Suppressor macrophage (primary cell): ENCODE measurements at regions not wholly inside any gene's neighbourhood (a gene's known extent, or its start where the extent isn't known, plus 50 kb on each side); places are given as distances from the start of the nearest gene placed in this dataset.

Experiments
- DNase-seq, 4 experiments: peaks; one replicate each; pipeline ENCODE4 v3.0.0-alpha.2; 2020 to 2022

DNA sequence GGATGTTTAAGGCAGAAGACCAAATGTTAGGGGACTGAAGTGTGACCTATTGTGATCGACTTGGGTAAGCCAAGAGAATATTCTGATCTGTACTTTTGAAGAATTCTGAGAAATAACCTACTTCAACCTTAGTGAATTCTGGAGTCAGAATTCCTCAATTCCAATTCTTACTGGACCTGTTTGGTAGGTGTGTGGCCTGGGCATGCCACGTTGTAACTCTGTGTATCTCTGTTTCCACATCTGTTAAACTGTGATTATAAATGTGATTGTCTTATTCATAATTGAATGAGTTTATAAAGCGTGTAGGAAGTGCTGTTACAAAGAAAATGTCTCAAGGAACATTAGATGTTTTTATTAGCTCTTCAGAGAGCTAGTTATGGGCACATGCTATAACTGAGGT is 64.5 kb downstream of the TUSC1 start:
- no peak for DNase-seq

DNA sequence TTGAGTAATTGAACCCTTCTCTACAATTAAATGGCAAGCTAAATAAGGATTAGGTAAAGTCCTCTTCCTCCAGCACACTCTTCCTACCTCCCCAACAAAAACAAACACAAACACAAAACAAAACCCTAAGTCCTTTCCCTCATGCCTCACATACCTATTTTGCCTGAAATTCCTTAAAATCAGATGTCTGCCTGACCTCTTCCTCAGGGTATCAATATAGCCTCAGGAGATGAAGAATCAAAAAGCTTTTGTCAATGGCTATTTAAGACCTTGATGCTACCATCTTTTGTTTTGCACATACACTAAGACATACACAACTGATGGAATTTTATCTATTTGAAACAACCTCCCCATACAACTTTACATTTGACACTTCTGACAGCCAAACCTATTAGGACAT is 75.1 kb downstream of the TUSC1 start:
- DNase-seq: no peak

DNA sequence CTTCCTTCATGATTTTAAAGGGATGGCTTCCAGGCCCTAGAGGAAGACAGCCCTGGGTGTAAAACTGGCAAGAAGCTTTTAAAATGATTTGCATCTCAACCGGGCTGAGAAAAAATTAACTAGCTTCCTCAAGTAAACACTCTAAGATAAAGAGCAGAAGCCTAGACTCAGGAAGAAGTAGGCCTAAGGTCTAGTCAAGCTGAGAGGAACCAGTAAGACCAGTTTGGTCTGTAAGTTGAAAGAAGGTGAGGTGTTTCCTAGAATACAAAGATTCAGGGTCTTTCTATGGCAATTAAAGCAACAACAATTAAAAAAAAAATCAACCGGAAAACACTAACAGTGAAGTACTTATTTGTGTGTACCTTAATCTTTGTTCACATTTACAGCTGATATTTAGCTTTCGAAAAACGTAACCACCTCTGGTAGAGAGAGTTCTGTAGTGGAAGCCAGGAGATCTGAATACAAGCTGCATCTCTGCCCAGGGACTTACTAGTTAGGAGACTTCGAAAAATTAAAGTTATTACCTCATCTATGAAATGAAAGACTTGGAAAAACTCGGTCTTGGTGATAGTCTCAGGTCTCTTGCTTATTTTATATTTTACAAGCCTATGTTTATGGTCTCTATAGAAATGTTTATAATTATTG is 75.7 kb downstream of the TUSC1 start:
- no peak for DNase-seq

DNA sequence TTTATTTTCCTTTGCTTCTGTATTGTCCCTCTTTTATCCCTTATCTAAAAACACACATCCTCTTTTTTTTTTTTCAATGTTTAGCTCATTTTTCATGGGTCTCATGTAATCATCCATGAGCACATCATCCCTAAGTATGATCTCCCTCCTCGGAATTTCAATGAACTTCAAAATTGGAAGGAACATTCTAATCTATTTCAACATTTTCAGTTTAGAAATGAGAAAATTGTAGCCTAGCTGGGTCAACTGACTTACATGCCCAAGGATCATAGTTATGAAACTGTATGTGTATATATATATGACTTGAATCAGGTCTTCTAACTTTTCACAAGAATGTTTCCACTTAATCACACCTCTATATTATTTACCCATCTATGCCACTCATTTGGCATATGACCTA is 77.7 kb downstream of the TUSC1 start:
- no peak for DNase-seq

DNA sequence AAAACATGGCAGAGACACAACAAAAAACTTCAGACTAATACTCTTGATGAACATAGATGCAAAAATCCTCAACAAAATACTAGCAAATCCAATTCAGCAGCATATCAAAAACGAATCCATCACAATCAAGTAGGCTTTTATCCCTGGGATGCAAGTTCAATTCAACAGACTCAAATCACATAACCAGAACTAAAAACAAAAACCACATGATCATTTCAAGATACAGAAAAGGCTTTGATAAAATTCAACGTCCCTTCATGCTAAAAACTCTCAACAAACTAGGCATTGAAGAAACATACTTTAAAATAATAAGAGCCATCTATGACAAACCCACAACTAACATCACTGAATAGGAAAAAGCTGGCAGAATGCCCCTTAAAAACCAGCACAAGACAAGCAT is 93.6 kb downstream of the TUSC1 start:
- DNase-seq: no peak

DNA sequence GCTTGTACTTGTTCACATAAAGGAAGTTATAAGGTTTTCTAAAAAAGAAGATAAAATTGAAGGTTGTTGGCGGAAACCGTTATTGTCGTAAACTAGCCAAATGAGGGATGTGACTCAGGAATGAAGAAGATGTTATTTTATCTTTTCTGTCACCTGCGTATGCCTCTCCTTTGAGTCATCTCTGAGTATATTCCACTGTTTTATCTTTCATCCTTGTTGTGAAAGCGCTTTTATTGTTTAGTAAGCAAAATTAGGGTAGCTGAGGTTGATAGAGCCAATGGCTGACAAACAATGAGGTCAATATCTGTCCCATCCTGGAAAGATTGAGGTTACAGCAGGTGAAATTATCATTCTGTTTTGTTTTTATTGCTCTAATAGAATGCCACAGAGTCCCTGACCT is 105.0 kb downstream of the TUSC1 start:
- no peak for DNase-seq

DNA sequence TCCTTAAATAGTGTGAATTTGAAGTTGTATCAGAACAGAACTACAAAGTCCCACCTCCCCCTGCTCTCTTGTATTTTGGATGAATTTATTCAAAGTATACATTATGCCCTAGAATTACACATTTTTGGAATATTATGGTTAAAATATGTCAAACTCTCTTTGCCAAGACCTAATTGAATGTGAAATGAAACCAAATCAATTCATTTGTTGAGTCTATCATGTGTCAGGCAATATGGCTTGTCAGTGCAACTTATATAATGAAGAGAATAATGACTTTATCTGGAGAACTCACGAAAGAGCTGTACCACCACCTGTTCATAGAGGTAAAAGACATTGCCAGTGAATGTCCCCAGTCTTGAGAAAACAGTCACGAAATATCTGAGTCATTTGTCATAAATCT is 106.8 kb downstream of the TUSC1 start:
- no peak for DNase-seq

DNA sequence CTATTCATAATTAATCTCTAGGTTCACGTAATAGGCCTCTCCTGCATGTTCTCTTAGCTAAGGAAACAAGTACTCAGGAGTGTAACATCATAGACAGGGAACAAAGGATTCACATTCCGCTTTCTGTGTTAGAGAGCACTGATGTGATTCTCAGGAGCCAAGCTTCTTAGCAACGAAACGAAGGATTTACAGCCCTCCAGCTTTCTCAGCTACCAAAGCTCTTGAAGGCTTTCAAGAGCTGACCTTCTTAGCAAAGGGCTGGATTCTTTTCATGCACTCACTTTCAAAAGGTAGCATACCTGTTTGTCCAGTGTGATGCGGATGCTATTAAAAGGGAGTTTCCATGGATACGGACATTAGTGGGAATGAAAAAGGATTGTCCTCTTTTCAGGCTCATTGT is 107.4 kb downstream of the TUSC1 start:
- no peak for DNase-seq

DNA sequence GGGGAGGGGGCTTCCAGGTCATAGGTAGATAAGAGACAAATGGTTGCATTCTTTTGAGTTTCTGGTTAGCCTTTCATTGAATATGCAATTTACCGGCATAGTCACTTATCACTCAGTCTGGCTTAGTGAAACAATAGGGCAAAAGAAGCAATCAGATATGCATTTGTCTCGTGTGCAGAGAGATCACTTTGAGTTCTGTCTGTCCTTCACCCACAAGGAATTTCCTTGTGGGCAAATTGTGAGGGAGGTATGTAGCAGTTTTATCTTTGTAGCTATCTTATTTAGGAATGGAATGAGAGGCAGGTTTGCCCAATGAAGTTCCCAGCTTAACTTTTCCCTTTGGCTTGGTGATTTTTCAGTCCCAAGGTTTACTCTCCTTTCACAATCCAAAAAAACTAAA is 116.1 kb downstream of the TUSC1 start:
- DNase-seq: no peak

DNA sequence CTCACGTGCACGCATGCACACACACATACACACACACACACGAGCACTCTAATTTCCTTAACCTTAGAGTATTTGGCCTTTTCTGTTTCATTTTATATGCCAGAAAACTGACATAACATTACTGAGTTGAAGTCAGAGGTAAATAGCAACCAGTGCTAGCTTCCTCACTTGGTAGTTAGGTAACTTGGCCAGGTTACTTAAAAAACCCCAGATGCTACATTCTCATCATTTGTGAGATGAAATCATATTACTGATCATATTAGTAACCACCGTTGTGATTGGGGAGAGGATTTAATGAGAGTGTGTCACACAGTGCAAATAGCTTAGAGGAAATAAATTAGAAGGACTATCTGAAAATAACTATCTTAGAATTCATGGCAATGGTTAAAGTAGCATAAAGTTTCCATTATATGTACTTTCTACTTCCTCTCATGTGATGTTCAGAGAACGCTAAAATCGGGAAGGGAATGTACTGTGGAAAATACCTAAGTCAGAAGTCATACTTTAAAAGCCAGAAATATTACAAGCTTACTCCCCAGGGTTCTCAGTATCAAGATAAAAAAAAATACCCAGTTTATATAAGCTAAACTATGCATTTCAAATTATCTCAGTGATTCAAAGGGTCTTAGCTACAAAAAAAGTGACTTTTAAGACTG is 120.5 kb downstream of the TUSC1 start:
- DNase-seq: no peak

DNA sequence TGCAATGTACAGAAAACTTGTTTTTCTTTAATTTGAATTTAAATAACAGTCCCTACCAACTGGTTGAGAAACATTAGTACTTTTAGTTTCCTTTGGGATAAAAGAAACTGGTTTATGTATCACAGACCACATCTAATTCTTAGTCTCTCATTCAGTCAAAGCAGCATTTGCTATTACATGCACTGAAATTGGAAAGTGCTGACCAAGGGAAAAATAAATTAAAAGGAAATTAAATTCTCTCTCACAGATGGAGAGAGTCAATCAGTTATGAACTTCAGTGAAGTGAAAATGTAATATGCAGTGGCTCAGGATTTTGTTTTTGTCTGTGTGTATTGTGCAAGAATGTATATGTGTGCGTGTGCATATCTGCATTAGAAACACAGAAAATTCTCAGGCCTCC is 121.7 kb downstream of the TUSC1 start:
- no peak for DNase-seq

DNA sequence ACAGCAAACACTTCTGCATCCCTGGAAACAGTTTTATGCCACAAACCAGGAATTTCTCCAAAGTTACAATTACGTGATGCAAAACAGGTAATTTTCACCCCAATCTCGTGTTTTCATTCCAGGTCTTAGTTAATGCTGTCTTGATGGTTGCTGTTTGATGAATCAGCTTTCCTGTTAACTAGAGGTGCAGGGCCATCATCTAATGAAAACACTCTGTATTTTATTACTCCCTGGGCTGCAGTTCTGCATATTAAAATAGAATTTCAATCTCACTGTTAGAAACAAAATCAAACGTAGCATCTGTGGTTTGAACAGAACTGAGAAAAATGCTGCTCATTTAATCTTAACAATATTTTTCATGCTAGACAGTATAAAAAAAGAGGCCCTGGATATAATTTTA is 129.4 kb downstream of the TUSC1 start:
- no peak for DNase-seq

DNA sequence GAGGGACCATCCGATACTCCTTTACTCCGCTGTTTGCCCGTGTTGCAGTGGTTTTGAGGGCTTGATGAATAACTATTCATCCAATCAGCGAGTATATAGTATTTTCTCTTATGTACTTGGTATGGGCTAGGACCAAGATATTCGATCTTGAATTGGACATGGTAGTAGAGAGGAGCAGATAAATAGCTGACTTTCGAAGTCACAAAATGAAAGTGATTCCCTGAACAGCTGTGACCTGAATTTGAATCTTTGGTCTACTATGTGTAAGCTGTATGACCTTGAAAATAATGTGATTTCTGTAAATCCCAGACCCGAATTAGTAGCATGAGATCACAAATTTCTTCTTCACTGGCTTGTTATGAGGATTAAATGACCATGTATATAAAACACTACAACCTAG is 134.4 kb downstream of the TUSC1 start:
- DNase-seq: no peak

DNA sequence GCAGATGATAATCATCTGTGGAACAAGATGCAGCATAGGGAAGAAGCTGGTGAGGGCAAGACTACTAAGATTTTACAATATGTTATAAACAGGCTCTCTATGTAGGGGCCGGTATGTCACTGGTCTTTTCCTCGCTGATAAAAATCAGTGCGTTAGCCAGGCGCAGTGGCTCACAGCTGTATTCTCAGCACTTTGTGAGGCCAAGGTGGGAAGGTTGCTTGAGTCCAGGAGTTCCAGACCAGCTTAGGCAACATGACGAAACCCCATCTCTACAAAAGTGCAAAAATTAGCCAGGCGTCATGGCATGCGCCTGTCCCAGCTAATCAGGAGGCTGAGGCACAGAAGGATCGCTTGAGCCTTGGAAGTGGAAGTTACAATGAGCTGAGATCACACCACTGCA is 135.9 kb downstream of the TUSC1 start:
- no peak for DNase-seq

DNA sequence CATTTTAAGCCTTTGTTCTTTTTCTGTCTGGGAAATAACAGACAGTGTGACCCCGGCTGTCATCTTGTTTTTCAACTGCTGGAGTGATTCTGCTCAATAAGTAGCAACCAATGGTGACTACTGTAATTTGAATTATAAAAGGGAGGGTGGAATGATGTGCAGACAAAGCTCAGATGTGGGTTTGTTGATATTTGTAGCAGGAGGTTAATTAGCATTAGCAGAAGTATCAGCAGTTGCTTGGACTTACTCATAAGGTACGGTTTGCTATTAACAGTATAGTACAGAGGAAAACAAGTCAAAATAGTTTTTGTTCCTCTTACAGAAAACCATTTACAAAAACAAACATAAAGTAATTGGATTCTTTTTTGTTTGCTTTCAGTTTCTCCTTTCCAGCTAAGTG is 140.4 kb downstream of the TUSC1 start:
- no peak for DNase-seq

DNA sequence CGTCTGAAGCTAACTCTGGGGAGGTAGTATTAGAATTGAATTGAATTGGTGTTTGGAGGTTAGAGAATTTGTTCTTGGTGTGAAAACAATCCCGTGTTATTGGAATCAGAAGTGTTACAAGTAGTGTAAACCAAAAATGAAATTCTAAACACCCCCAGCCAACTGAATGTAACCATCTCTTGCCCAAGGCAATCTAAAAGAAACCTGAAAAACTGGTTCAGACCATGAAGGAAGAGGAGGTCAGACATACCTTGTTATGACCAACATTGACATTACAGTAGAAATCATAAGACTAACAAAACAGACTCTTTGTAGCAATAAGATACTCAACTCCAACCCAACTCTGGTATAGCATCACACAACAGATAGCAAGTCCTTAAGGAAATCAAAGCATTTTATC is 159.0 kb downstream of the TUSC1 start:
- DNase-seq: no peak

DNA sequence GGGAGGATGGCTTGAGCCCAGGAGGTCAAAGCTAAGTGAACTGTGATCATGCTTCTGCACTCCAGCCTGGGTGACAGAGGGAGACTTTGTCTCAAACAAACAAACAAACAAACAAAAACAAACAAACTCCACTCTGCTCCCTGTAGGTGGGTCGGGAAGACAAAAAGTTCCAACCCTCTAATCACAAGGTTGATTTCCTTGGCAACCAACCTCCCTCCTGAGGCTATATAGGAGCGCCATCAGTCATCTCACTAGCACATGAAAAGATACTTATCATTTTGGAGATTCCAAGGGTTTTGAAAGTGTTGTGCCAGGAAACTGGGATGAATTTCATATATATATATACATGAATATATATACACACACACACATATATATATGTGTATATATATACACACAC is 160.5 kb downstream of the TUSC1 start:
- DNase-seq: no peak

DNA sequence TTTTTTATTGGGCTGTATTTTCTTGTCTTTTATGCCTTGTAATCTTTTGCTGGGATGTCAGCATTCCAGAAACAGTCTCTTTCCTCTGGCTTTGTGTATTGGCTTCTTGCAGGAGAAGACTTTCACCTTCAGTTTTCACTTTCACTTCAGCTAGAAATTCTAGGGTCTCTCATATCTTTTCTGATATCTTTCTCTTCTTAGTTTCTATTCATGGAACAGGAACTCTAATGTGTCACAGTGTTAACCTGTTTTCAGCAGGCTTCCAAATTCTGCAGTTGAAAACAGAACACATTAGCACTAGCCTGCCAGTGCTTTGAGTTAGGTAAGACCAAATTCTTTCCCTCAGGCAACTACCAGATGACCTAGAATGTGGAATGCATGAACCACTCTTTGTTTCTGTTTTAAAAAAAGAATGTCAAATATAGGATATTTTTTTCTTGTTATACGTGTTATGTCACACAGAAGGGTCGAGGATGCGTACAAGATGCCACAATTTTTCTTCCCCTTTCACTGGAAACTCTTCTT is 164.7 kb downstream of the TUSC1 start:
- DNase-seq: no peak

DNA sequence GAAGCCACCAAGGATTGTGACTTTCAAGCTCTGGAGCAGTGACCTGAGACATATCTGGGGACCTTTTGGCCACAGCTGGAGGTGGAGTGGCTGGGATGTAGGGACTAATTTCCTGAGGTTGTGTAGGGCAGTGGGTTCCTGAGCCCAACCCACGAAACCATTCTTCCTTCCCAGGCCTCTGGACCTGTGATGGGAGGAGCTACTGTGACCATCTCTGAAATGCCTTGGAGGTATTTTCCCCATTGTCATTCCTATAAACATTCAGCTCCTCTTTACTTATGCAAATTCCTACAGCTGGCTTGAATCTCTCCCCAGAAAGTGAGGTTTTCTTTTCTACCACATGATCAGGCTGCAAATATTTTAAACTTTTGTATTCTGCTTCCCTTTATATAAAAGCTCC is 172.6 kb downstream of the TUSC1 start:
- DNase-seq: no peak

DNA sequence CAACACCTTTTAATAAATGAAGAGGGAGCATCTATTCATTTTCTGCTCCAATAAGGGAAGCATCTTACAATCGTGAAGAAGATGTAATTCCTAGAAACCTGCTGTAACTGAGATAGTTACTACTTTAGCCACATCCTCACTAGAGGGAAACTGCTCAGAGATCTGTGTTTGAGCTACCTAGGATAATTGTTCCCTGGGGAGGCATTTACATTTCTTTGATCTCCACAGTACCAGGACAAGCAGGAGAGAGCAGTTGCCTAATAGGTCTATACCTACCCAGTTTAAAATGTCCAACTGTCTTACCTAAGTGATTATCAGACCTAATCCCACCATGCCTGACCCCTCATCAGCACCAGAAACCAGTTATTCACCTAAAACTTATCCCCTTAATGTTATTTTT is 196.9 kb downstream of the TUSC1 start:
- DNase-seq: no peak

DNA sequence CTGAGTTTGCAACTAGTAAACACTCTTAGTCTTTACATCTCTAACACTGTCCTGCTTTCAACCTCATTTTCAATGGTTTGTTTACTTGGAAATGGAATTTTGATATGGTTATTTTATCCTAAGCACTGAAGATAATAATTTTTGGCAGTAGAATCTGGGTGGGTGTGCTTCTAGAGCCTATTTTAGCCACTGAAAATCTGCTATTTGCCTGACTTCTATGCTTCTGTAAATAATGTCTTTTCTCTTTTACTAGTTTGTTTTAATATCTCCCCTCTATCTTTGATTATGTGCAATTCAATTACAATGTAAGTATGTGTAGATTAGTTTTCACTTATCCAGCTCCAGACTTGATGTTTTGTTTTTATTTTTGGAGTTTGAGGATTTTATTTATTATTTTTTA is 197.5 kb downstream of the TUSC1 start:
- no peak for DNase-seq

DNA sequence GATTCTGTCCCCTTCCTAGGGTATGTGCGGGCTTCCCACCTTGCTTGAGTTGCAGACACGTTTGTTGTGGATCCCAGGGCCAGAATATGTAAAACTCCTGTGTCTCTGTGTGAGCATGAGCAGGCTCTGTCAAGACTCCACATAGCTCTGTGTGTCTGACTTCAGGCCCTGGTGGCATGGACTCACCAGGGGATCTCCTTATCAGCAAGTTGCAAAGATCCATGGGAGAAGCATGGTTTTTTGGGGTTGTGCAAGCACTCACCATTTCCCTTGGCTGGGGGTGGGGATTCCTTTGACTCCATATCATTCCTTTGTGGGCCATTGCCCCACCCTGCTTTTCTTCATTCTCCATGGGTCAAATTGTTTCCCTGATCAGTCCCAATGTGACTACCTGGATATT is 205.6 kb downstream of the TUSC1 start:
- DNase-seq: no peak

DNA sequence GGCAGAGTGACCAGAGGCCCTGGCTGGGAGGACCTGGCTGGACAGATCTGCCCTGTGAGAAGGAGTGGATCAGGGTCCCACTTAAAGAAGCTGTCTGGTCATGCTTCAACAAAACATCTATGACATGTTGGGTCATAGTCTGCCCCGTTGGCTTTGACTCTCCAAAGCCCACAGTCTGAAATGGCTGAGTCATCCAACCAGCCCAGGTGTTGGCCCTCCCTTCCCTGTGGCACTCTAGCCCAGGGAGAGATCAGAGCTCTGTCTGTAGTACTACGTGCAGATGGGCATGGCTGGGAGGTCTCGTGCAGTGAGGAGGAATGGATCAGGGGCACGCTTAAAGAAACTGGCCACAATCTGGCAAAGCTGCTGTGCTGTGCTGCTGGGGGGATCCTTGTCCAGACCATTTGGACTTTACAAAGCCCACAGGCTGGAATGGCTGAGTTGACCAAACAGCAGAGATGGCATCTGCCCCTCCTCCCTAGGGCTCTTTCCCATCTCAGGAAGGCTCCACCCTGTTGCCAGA is 206.1 kb downstream of the TUSC1 start:
- DNase-seq: no peak

DNA sequence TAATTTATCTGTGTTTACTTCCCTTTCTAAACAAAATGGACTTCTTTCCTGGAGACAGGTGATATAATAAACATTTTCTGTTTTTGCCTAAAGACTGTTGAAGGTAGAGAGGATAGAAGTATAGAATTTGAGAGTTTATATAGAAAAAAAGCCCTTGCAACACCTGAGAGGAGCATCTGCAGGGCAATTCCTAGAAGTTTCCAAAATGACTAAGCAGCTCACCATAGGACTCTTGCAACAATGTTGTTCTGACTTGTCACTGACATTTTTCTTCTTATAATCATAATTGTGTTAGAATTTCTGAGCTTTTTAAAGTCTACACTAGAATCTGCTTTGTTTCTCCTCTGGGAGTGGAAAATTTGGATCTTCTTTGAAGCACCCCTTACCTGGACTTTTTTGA is 216.8 kb downstream of the TUSC1 start:
- no peak for DNase-seq

DNA sequence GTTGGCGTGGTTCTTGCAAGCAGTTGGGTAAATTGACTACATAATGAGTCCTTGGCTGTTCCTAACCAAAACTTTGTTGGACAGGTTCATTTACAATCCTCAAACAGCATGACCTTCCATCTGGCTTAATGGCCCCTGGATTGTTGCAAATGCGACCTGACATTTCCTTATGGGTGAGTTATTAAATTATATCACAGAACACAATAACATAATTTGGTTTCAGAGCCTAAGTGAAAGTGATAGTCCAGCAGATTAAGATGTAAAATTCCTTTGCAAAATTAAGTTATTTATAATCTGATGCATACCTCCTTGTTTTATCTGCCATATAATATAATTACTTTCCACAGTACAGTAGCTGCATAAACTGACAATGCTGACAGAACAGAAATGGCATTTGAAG is 224.4 kb downstream of the TUSC1 start:
- no peak for DNase-seq
